Limb (tissue), 2 donors: ENCODE measurements at regions not wholly inside any gene's neighbourhood (a gene's known extent, or its start where the extent isn't known, plus 50 kb on each side); places are given as distances from the start of the nearest gene placed in this dataset.

ENCODE experiments used
- DNase-seq, 2 donors: peaks; one replicate each; pipeline ENCODE4 v3.0.0-alpha.2; 2016; ENCODE audit errors: extremely low spot score in 2 of 2

DNA sequence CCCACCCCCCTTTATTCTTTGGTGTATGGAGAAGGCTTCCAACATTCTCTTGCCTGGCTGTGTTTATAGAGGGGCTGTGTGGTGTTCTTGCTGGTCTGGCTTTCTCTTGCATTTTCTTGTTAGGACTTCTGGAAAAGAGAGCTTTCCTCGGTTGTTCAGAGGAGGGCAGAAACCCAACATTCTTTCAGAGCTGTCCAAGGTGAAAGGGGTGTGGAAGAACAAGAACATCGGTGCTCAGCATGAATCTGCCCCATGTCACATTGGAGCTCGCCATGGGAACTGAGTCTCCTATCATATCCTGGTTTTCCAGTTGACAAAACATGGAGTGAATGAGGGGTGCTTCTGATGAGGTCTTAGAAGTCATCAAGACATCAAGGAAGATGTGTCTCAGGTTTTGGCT is 281.8 kb downstream of the RNF144B start:
- DNase-seq = no peak

DNA sequence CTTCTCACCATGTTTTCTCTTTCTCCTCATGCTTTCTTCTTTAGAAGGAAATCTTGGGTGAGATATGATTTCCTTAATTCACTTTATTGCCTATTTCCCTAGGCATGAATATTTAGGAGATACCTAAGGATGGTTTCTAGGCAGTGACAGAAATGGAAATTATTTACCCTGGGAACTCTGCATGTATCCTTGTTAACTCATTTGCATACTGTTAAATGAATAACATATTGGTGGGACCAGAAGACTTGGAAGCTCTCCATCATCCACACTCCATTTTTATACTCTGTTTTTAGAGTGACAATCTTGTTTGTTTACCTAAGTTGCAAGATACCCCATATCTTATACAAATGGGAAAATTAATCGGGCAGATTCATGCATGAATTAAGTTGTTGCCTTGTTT is 285.7 kb downstream of the RNF144B start:
- no peak for DNase-seq

DNA sequence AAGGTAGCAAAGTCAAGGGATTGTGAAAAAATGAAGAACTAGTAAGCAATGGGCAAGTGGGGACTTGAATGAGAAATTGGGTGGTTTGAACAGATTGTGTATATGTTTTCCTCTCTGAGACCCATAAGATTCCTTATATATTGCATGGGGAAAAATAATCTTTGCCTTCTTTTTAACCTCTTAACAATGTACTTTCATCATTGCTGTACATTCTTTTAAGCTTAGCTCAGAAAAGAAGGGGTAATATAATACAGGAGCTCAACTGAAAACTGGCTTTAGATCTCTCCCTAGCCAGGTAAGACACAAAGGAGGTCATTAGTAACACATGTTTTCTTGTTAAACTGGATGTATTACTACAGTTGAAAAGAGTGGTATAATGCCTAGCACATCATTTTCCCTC is 287.2 kb downstream of the RNF144B start:
- no peak for DNase-seq

DNA sequence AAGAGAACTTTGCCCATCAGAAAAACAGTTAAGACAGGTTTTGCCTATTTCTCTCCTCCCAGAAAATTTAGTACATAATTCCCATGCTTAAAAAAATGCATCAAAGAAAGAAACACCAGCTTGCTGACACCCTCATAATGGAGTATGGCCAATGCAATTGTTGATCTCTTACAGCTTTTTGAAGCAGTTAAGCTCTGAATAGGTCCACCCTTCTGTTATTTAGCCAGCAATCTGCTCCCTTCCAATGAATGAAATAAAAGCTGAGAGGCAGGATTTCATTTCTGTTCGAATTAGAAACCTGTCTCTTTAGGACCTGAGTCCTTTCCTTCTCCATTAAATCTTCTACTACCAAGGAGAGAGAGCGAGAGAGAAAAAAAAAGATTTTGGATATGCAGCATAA is 288.7 kb downstream of the RNF144B start:
- DNase-seq = no peak

DNA sequence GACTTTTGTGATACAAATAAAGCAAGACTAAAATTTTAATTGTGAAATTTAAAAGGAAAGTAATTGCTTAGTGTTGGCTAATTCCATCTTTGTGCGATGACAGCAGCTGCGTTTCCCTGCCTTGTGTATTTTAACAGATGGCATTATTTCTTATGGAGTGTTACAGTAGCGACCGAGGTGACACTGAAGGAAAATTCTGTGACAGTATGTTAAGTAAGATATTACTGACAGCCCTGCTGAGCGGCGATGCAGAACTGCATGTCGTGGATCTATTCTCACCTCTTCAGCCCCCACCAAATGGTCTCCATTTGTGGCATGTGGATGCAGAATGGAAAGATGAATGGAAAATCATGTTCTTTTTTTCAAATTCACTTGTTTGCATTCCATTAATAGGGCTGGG is 289.4 kb downstream of the RNF144B start:
- DNase-seq = no peak

DNA sequence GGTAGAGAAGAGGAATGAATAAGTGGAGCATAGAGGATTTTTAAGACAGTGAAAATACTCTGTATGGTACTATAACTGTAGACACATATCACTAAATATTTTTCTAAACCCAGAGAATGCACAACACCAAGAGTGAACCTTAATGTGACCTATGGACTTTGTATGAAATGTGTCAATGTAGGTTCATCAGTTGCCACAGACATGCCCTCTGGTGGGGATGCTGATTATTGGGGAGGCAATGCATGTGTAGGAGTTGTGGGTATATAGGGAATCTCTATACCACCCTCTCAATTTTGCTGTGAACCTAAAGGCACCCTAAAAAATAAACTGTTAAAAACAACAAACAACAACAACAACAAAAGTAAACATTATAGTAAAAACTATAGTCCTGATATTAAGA is 293.7 kb downstream of the RNF144B start:
- no peak for DNase-seq

DNA sequence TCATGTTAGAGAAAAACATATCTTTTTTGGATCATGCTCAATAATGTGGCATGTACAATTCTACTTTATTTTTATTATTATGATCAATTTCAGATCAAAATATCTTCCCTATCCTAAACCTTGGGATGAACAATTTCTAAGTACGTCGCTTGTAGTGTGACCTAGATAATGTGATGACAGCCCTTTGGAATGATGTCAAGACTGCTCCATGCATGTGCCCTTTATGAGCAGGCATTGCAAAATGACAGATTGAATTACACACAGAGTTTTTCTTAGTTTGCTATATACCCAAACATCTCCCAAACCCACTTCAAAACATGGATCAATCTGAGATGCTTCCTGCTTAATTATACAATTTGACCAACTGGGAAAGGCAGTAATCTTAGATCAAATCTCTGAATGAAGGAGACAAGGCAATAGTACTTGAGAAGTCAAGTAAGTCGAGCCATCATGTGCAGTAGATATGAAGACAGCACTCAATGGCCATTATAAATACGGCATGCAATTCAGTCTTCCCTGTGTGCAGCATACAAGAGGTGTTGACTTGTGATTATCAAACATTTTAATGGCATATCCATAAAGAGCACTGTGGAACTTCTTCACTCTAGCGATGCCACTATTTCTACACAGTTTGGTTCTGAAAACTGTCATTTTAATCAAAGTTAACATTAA is 294.8 kb downstream of the RNF144B start:
- no peak for DNase-seq

DNA sequence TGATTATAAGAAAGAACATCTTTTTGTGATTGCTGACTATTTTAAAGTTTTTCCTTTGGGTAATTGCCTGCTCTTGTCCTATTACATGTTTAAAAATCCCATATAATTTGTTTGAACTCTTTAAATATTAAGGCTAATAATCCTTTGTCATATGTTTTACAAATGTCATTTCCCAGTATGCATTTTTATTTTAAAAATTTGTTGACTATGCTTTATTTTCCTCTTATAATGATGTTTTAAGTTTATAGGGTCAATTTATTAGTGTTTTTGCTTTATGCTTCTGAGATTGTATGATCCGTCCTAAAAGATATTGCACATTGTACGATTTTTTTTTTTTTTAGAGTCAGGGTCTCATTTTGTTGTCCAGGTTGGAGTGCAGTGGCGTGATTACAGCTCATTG is 297.2 kb downstream of the RNF144B start:
- no peak for DNase-seq

DNA sequence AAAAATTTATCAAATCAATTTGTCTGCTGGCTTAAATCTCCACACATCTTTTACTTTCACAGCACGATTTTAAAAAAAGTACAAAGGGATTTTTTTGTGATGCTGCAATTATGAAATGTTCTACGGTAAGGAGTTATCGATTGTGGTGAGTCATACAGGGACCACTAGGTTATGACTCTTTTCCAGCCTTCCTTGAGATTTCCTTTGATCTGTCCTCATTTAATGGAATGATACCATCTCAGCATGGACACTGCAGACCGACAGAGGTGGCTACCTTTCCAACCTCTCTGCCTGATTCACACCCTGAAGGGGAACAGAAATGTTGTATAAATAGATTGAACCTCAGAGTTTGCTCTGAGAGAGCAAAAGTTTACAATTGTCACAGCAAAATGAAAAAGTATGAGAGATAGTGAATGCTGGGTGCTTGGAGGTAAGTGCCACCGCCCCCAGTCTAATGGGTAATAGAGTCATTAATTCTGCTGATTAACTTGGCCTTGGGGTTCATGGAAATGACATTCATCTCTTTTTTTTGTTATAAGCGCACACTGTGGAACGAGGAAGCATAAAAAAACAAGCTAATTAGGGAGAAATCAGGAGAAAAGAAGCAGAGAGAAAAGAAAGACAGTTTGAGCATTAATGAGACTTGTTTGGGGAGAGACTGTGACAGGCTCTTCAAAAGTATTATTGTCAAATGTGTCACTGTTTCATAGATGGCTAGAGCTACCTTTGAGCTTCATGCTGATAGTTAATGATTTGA is 306.0 kb downstream of the RNF144B start:
- DNase-seq = no peak

DNA sequence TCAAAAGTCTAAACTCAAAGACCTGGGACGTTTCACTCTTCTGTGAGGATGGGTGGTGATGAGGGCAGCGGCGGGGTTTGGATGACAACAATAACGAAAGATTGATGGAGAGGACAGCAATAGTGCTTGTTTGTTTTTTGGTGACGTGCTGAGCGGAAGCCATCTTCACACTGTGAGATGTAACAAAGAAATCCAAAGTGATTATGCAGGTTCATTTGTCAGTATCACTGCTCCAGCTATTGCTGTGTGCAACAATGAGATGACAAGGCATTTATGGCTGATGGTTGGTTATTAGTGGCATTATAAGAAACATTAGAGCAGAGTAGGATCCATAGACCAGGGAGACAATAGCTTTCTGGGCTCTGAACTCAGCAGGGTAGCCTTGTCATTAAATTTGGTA is 306.7 kb downstream of the RNF144B start:
- no peak for DNase-seq

DNA sequence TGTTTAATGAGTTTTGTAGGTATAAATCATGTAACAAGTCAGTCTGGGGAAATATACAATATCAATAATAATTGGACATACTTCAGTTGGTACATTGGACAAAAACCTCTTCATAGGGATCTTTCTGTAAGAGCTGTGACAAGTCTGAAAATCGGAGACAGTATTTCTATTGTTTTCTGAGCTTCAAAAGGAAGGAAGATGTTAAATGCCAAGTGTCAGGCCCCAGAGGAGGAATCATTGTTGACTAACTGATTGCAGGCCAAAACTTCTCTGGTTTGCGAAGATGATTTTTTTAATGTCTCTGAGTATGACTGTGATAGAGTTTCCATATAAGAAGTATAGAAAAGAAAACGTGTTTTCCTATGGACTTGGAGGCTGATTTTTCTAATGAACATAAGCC is 316.4 kb downstream of the RNF144B start:
- no peak for DNase-seq

DNA sequence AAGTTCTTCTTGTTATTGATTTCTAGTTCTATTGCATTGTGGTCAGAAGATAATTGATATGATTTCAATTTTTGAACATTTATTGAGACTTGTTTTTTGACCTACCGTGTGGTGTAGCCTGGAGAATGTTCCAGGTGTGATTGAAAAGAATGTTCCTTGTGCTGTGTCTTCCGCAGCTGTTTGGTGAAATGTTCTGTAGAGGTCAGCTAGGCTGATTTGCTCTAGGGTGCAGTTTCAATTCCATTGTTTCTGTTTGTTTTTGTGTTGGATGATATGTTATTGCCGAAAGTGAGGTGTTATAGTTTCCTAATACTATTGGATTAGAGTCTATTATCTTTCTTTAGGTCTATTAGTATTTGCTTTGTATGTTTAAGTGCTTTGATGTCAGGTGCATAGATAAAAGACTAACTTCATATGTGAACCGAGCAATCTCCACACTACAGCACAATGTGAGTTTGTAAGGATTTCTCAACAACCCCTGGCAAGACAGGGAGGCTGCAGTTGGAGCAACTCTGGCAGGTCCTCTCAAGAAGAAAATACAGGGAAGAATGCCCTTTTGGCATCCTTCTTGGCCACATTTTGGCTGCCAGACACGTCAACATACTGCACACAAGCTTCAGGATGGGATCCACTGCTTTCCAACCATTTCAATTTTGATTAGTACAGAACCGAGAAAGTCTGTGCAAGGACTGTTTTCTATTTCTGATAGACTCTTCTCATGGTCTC is 320.7 kb downstream of the RNF144B start:
- DNase-seq = no peak

DNA sequence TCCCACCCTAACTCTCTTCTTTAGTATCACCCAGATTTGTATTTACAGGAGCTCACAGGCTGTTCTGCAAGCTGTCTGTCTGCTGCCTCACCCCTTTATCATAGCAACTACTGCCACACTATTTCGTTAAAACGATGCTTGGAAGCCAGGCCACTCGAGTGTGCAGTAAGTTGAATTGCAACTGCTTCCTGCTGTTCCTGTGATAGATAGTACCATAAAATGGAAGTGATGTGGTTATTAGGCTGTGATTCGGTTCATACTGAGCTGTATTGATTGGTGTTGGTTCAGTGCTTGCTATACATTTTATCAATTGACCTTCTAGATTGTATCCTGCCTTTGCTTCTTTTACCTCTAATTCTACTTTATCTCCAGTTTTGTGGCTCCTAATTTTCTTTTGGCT is 325.4 kb downstream of the RNF144B start:
- DNase-seq = no peak

DNA sequence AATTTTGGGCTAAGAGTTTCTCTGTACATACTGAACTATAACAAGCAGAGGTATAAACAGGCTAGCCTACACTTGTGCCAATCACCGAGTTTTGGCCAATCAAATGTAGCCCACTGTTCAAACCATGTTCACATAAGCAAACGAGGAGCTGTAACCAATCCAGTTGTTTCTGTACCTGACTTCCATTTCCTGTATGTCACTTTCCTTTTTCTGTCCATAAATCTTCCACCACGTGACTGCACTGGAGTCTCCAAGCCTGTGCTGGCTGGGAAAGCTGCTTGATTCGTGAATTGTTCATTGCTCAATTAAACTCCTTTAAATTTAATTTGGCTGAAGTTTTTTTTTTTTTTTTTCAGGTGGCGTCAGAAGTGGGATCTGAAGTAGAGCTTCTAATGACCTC is 332.9 kb downstream of the RNF144B start:
- DNase-seq = no peak

DNA sequence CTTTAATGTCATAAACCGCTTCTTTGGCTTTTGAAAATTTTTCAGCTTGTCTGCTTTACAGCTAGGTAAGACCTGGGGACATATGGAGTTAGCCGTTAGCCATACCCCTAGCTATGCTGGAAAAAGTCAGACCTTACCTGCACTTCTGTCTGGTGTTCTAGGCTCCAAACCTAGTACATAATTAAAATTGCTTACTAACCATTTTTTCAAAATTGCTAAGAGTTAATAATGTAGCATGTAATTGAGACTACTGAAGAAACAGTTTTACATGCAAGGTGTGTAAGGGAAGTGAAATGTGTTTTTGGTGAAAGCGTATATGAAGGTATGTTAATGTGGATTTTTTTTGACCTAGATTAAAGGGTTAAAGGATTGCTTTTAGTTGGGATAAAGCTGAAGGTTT is 336.9 kb downstream of the RNF144B start:
- no peak for DNase-seq

DNA sequence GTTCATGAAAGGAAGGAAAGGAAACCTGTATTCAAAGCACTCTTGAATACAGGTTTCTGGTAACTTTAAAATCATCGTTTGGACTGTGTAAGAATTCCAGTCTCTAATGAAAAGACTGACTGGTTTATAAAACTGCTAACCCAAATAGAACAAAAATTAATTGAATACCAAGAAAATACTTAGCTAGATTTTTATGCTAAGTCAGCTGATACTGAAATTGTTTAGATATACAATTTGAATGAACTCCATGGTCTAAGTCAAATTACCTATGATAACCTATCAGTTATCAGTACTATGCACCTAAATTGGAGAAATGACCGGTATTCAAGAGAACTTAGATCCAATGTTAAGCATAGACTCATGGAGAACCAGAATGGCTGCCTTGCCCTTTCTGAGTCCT is 338.3 kb downstream of the RNF144B start:
- DNase-seq = no peak

DNA sequence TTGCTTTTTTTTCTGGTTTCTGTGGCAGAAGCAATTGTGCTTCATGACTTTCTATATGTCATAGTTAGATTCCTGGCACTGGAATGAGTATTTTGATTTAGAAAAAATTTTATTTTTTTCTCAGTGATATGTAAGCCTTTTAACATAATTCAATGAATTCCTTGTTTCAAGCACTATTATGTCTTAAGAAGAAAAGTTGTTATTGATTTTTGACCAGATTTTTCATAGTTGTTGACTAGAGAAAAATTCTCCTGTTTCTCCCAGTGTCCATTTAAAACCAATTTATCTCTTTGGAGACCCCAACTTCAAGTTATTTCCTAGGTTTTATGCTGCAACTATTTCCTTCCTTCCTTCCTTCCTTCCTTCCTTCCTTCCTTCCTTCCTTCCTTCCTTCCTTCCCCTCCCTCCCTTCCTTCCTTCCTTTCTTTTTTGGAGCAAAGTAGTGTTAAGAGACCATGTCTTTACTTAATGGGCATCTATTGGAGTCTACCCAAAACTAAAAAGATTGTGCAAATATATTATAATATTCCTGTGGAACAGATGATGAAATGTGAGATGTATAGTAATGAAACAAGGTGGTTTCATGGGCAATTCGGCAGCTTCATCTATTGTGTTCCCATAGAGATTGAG is 346.9 kb downstream of the RNF144B start:
- DNase-seq = no peak

DNA sequence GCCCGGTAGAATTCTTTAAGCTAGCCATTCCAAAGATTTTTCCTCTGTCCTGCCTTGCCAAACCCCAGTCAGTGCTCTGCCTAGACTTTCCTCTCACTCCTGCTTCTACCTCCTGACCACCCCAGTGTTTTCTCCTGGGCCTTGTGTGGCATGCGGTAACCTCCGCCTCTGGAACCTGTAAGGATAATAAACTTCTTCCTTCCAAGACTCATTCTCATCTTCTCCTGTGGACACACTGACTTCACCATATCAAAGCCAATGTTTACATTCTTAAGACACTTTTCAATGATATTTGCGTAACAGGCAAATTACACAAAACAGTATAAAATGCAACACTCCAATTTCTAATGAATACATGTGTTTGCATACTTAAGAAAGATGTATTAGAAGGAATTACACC is 354.6 kb downstream of the RNF144B start:
- DNase-seq = no peak

DNA sequence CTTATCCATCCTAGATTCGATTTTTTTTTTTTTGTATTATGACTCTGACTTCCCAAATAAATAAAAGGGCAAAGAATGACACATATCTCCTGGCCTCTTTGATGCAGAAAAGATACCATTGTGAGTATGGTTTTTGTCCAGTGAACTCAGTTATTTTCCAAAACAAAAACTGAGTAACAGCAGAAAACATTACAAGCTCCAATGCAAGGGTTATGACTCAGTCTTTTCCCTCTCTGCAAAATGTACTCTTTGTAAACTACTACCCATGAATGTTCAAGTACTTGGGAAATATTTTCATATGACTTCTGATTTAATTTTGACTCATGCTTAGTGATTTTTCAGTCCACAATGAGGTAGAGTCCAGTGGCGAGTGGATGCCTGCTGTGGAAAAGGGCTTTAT is 355.3 kb downstream of the RNF144B start:
- no peak for DNase-seq

DNA sequence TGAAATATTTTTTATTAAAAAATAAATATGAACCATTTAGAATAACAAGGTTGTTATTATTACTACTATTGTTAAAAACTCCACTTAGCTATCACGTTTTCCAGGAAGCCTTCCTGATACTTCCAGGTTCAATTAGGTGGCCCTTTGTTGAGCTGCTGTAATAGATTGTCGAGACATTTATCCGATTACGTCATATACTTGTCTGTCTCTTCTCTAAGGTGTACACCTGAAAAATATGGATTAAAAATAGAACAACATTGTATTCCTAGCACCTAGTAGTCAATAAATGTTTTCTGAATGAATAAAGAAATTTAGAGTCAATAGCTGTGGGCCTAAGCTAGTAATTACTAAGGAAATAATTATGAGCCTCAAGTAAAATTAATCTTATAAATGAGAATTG is 359.6 kb downstream of the RNF144B start:
- DNase-seq = no peak

DNA sequence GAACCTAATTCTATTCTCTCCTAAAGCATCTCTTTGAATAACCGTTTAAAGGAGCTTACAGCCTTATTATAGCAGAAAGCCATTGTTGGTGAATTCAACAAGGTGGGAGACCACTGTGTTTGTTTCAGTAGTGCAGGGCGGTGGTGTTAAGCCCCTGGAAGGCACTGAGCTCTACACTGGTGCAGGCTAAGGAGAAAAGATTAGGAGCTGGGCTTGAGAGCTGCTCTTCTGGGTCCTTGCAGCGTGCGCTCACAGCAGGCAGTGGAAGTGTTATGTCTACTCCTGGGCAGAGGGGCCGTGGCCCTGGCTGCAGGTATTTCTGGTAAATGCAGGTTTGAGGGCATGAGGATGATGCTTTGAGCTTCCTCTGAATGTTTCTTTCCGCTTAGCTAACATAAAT is 361.2 kb downstream of the RNF144B start:
- DNase-seq = no peak
